ENCODE measurements at regions not wholly inside any gene's neighbourhood (a gene's known extent, or its start where the extent isn't known, plus 50 kb on each side); places are given as distances from the start of the nearest gene placed in this dataset.

GRCh38 chr9:26369093-26369492 is 523.5 kb downstream of the CAAP1 start:
- DNase-seq = no peak
- H3K4me1 ChIP-seq = no peaks in the 10 kb centered on the region
- H3K4me3 ChIP-seq = no peak overlapping the region
- no peak for TF ChIP-seq CTCF (IDR thresholded peaks at IDR 0.05)
- H3K27me3 ChIP-seq = no peaks in the 10 kb centered on the region
- no peaks in the 10 kb centered on the region for H3K36me3 ChIP-seq
- intact Hi-C loops (cut with DNase I) = no loop called here
- no peaks in the 10 kb centered on the region for H3K9me3 ChIP-seq
- no peak for FAIRE-seq
- H3K27ac ChIP-seq = no peak overlapping the region
- 73 to 83% methylated on average over 3 of the region's 3 CpGs for WGBS, 2 donors
- ATAC-seq = no peak

GRCh38 chr9:26368241-26368640 is 524.4 kb downstream of the CAAP1 start:
- no peak for DNase-seq
- no peak for ATAC-seq
- Histone ChIP-seq H3K36me3 (no peaks in the 10 kb centered on the region), H3K27me3 (no peaks in the 10 kb centered on the region), H3K9me3 (no peaks in the 10 kb centered on the region), H3K4me3 (no peak overlapping the region), H3K4me1 (no peaks in the 10 kb centered on the region), H3K27ac (no peak overlapping the region)
- intact Hi-C loops (cut with DNase I) = no loop called here
- TF ChIP-seq CTCF (IDR thresholded peaks at IDR 0.05) = no peak
- no peak for FAIRE-seq
- WGBS, 2 donors = 62 to 70% methylated on average over 3 of the region's 3 CpGs

- intact Hi-C loops (cut with DNase I) = no loop called here
- no peak for TF ChIP-seq CTCF (IDR thresholded peaks at IDR 0.05)
- ATAC-seq (no peak), FAIRE-seq (no peak), DNase-seq (no peak)
- Histone ChIP-seq H3K27me3 (no peaks in the 10 kb centered on the region), H3K4me1 (no peaks in the 10 kb centered on the region), H3K4me3 (no peak overlapping the region), H3K9me3 (no peaks in the 10 kb centered on the region), H3K27ac (no peak overlapping the region), H3K36me3 (no peaks in the 10 kb centered on the region)
- 59 to 62% methylated on average over 2 of the region's 2 CpGs for WGBS, 2 donors
Observed at GRCh38 chr9:26361010-26361409, 531.6 kb downstream of the CAAP1 start.

GRCh38 chr9:26358836-26359235 is 533.8 kb downstream of the CAAP1 start:
- no peak for ATAC-seq
- Histone ChIP-seq H3K27me3 (no peaks in the 10 kb centered on the region), H3K27ac (no peak overlapping the region), H3K9me3 (no peaks in the 10 kb centered on the region), H3K36me3 (no peaks in the 10 kb centered on the region), H3K4me1 (no peaks in the 10 kb centered on the region), H3K4me3 (no peak overlapping the region)
- DNase-seq = no peak
- TF ChIP-seq CTCF (IDR thresholded peaks at IDR 0.05) = no peak
- FAIRE-seq = no peak
- intact Hi-C loops (cut with DNase I) = no loop called here

- Histone ChIP-seq H3K4me1 (no peaks in the 10 kb centered on the region), H3K27ac (no peak overlapping the region), H3K4me3 (no peak overlapping the region), H3K27me3 (no peaks in the 10 kb centered on the region), H3K36me3 (no peaks in the 10 kb centered on the region), H3K9me3 (no peaks in the 10 kb centered on the region)
- ATAC-seq = no peak
- FAIRE-seq = no peak
- 37 to 41% methylated on average over 3 of the region's 3 CpGs for WGBS, 2 donors
- TF ChIP-seq CTCF (IDR thresholded peaks at IDR 0.05) = no peak
- intact Hi-C loops (cut with DNase I) = no loop called here
- DNase-seq = no peak
Observed at GRCh38 chr9:26357803-26358344, 534.7 kb downstream of the CAAP1 start.

Data from pancreas (tissue), 10 donors.